8988T (cell line): ENCODE measurements at regions not wholly inside any gene's neighbourhood (a gene's known extent, or its start where the extent isn't known, plus 50 kb on each side); places are given as distances from the start of the nearest gene placed in this dataset.

Source experiments
- DNase-seq: peaks from one replicate; pipeline ENCODE4 v3.0.0; 2011

DNA sequence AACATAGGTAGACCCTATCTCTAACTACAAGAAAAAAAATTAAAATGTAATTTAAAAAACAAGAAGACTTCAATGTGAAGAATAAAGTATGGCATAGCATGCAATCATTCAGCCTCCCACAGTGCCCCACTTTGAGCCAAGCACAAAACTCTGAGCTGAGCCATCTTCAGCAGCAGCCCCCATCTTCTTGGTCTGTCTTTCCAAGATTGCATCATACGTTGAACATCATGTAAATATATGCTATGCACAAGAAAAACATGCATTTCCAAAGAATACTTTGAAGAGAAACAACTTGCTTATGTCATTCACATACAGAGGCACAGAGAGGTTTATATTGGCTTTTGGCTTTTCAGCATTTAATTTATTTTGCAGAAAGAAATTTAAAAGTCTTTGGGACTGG is 105.8 kb upstream of the TMPO start:
- DNase-seq = no peak

DNA sequence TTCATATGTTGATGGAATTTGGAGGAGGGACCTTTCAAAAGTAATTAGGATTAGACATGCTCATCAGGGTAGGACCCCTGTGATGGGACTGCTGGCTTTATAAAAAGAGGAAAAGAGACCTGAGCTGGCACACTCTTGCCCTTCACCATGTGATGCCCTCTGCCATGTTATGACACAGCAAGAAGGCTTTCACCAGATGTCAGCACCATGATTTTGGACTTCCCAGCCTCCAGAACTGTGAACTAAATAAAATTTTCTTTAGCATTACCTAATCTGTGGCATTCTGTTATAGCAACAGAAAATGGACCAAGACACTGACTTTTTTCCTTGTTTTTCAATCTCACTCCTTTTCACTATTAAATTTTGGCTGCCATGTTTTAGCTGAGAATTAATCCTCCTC is 105.0 kb upstream of the TMPO start:
- no peak for DNase-seq

DNA sequence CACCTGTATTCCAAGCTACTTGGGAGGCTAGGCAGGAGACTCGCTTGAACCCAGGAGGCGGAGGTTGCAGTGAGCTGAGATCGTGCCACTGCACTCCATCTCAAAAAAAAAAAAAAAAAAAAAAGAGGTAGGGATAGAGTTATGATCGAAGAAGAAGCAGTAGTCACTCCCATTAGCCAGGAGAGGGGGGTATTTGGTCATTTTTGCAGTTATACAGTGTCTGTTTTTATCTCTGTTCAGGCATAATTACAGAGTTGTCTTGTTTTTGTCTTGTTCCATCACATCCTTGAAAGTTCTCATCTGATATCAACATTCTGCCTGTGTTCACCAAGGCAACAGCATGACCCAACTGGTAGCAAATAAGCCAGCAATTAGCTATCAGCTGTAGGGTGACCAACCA is 98.5 kb upstream of the TMPO start:
- no peak for DNase-seq

DNA sequence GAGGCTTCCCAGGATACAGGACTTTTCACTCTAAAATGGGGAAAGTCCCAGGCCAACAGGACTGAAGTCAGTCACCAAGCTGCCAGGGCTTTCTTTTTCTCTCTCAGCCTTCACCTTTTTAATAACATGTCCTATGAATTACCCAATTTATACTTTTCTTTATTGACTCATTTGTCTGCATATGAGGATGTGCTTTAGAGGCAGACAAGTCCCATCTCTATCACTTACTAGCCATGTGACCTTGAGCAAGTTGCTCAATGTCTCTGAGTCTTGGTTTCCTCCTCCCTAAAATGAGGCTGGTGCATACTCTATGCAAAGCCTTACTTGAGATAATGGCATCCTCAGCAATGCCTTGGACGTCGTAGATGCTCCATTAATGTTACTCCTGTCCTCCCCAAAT is 98.1 kb upstream of the TMPO start:
- no peak for DNase-seq

DNA sequence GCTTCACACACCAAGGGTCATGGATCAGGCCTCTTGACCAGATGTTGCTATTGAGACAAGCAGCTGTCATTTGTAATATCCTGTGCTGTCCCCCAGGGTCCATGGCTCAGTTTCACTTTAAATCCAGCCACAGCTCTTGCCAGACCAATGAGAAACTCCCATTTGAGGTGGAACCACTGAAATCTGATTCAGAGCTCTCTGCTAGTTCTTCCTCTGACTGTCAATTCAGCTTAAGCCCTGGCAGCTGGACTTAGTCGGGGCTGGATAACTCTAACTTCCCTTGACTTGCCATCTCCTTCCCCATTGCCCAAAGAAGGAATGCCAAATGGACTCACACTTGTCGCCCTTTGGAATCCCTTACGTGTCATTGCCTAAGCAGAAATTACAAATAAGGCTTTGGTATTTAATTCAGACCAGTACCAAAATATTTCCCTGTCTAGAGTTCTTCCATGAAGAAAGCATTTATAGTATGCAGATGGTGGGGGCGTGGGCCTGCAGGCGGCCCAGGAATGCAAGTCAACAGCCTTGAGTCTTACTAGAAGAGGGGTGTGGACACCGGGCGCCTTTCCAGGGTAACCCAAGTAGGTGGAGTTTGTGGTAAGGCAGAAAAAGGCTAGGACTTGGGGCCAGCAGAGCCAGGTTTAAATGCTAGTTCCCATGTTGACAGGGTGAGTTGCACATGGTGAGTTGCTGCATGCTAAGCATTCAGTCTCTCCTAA is 96.9 kb upstream of the TMPO start:
- DNase-seq = no peak

DNA sequence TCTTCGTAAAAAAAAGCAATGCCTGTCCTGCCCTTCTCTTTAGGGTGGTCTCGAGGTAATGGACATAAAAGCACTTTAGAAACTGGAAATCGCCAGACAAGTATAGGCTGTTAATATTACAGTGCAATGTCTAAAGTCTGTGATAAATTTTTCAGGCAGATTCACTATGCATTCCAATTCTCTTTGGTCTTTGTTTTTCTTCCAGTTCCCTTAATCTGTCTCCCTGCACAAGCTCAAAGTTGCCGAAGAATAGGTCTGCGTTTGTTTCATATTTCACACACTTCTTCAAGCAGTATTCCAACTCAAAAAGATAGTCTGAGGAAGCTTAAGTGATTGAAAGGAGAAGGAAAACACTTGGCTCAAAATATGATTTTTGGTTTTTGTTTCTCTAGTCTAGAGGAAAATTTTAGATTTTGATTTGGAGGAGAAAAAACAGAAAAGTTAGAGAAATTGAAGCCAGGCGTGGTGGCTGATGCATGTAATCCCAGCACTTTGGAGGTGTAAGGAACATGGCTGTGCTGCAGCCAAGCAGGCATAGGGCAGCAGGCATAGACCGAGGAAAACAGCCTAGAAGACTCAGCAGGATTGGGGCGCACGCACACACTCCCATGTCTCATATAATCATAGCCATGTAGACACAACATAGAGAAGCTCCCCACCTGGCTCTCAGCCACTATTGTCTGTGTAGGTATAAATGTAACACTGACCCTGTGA is 96.2 kb upstream of the TMPO start:
- DNase-seq = no peak

DNA sequence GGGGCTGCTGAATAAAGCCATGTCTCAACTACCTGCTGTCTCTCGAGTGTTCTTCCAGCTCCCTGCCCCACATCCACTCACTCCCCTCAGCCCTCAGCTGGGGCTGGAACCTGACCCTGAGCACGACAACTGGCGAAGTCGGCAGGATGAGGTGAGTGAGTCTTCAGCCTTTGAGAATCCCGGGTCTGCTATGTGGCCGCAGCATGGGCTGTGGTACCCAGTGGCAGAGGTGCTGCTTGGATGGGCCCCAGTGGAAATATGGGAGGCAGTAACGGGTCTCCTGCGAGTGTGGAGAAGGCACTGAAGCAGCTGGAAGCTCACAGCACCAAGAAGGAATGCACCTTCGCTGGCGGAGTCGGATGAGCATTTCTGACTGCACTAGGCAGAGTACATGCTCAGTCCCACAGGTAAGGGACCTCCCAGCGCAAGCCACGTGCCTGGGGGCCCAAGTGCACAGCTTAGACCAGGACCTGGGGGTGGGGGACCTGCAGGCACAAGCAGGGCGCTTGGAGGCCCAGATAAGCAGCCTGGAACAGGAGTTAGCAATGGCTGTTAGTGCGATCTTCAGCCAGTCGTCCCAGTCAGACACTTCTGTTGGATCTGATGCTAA is 95.5 kb upstream of the TMPO start:
- DNase-seq = no peak

DNA sequence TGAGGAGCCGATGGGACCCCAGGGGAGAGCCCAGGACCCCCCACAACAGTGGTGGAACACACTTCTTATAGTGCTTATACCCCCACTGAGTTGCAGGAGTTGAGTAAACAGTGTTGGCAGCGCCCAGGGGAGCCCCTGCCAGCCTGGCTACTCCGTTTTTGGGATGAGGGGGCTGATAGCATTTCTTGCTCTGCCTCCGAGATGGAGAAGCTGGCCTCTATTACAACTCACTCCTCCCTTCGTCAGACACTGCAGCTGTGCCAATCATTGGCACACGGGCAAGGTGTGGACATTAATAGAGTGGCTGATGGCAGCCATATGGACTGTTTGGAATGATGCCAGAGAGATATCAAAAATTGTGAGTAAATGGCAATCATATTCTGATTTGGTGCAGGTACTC is 94.9 kb upstream of the TMPO start:
- DNase-seq = no peak

DNA sequence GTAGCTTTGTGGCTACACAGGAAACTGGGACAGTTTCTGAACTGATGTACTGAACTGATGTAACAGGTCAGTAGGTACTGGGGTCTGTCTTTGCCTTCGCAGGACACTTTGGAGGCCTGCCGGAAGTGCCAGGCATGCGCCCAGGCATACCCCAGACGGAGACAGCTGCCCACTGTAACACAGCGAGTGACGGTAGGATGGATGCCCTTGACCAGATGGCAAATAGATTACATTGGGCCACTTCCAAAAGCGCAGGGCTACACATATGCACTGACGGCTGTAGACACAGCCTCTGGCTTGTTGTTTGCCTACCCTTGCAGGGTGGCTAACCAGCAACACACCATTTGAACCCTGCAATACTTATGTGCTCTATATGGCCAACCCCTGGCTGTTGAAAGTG is 94.1 kb upstream of the TMPO start:
- no peak for DNase-seq

DNA sequence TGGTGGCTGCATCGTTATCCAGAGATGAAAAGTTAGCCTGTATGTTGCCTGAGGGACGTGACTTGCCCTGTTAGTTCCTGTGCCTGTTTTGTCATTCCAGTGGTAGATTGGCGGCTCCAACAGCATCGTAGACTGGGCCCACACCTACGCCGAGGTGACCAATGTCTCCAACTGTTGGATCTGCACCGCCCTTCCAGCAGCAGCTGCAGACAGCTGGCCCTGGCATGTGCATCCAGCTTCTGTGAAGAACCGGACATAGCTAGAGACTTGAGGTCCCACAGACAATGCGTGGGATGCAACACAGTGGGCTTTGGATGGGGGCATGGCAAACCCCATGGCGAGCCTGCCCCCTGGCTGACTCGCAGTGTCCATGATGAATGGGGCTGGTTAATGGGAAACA is 93.0 kb upstream of the TMPO start:
- no peak for DNase-seq

DNA sequence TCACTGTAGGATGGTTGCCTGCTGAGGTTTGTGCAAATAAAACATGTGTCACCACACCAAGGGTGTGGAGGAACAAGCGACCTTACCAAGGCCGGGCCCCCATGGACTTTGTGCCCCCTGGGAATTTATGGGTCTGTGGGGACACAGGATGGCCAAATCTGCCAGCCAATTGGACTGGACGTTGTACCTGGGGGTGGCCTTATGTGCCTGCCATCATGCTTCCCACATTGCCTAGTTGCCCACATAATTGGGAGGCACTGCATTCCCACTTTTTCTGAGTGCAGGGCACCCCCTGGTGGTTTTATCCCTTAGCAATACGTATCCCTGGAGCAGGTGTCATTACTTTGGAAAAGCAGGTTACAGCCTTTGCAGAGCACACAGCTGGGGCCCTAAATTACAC is 92.6 kb upstream of the TMPO start:
- DNase-seq = no peak

DNA sequence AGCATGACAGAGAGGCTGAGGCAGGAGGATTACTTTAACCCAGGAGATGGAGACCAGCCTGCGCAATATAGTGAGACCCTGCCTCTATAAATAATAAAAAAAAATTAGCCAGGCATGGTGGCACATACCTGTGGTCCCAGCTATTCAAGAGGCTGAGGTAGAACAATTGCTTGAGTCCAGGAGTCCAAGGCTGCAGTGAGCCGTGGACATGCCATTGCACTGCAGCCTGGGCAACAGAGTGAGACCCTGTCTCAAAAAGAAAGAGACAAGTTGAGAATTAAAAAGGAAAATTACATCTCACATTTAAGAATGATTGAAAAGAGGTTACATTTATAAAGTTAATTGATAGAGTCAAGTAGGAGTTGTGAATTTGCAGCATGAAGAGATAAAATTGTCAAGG is 91.4 kb upstream of the TMPO start:
- DNase-seq = no peak

DNA sequence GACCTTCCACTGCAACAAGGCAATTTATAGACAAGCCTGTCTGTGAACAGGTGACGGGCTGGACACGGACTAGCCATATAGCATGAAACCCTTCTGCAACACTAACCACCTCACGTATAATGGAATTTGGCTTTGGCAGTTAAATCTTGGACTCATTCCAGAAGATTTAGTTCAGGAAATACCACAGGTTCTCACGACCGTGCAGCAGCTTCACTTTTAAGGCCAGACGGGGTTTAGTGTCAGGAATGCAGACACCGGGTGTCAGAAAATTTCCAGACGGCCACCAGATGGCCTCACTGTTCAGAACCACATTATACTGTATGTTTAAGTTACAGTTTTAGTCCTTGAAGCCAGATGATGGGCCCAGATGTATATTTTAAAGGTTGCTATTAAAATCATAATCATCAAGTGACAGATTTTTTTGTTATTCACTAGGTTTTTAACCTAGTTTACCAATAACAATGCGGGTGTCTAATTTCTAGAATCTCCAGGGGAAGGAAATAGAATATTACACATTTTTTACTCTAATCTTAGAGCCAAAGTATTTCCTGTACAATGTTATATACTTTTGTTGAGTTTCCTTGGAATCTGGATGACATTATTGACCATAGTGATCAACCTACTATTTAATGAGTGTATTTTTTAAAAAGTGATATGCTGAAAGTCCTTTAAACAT is 90.5 kb upstream of the TMPO start:
- peak; percentile 44 for DNase-seq

DNA sequence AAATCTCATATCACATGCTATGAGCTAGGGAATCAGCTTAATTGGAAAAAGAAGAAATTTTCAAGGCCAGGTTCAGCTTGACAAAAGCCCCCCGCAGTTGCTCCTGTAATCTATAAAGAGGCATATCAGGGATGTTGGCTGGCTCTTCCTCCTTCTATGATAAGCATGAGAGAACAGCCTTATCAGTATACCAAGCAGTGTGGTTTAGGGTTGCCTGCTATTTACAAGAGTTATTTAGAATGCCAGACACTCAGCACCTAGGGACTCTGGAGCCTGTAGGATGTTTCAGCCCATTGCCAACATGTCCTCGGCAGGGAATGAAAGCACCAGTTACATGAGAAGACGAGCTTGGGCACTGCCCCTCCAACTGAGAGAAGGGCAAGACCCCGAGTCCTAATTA is 89.5 kb upstream of the TMPO start:
- DNase-seq = no peak

DNA sequence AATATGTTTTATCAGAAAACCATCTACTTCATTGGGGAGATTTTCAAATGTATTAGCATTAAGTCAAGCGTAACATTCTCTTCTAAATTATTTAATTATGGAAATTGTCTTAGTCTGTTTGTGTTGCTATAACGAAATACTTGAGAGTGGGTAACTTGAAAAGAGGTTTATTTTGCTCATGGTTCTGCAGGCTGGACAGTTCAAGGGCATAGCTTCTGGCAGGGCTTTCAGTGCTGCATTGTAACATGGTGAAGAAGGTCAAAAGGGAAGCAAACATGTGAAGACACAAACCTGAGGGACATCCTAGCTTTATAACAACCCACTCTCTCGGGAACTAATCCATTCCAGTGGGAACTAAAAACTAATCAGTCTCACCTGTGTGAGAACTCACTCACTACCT is 84.3 kb upstream of the TMPO start:
- no peak for DNase-seq

DNA sequence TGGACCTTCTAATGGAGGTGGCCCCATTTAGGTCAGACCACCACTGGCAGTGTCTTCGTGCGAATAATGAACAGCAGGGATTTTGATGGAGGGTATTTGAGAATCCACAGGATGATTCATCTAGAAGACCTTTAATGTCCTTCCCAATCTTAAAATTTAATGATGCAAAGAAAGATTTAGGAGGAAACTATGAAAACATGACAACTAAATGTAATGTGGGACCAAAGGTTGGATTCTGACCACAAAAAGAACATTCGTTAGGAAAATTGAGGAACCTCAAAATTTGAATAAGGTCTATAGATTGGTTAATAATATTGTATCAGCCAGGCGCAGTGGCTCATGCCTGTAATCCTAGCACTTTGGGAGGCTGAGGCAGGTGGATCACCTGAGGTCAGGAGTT is 78.2 kb upstream of the TMPO start:
- DNase-seq = no peak

DNA sequence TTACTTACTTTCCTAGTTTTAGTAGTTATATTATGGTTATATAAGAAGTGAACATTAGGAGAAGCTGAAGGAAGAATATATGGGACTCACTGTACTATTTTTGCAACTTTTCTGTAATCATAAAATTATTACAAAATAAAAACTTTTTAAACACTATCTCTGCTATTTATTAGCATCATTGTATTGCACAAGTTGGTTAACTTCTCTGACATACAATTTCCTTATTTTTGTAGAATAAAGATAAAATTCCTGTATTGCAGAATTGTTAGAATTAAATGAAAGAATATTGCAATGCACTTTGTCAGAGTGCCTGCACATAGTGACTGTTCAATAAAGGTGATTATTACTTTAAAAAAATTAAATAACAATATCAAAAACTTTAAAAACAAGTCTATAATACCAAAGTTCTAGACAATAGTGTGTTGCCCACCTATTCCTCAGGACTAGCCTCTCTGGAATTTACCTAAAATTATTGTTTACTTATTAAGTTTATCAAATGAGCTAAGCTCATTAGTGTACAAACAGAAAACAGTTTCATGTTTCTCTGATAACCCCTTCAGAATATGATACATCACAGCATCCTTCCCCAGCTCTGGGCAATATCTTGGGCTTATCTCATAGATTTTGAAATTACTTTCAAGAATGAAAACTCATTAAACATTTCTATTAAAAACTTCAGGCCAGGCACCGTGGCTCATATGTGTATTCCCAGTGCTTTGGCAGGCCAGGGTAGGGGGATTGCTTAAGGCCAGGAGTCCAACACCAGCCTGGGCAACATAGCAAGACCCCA is 77.4 kb upstream of the TMPO start:
- no peak for DNase-seq

DNA sequence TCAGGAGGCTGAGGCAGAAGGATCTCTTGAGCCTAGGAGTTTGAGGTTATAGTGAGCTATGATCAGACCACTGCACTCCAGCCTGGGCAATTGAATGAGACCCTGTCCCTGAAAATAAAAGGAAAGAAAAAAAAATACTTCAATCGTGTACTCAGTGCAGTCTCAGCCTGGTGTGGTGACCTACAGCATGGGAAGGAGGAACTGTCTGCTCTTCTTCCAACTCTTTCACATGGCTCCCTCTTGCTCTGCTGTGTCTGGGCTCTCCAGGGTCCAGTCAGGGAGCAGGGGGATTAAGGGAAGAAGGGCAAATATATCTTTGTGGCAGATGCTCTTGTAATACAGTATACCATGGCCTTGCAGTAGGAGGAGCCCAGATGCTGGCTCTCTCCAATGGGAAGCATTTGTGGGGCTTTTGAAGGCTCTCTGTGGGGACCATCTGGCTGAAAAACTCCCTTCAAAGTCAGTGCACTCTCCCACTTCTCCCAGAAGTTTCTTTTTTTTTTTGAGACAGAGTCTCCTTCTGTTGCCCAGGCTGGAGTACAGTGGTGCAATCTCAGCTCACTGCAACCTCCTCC is 76.6 kb upstream of the TMPO start:
- DNase-seq = no peak

DNA sequence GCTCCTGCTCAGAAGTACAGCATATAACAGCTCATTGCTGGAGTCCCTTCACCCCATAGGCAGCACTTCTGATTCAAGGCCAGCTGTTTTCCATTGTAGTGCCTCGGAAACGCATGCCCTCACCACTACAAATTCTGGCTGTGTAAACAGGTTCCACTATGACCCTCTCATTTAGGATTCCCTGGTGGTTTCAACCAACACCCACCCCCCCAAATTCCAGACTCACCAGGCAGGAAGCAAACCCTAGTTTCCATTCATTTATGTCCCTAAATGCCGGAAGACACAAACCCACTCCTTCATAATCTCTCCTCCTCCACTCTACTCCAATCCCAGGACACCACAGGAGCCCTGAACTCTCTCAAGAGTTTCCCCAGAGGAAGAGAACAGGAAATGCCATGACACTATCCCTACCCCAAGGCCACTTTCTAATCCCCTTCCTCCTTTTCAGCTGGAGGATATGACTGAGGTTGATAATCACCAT is 75.9 kb upstream of the TMPO start:
- DNase-seq = no peak

DNA sequence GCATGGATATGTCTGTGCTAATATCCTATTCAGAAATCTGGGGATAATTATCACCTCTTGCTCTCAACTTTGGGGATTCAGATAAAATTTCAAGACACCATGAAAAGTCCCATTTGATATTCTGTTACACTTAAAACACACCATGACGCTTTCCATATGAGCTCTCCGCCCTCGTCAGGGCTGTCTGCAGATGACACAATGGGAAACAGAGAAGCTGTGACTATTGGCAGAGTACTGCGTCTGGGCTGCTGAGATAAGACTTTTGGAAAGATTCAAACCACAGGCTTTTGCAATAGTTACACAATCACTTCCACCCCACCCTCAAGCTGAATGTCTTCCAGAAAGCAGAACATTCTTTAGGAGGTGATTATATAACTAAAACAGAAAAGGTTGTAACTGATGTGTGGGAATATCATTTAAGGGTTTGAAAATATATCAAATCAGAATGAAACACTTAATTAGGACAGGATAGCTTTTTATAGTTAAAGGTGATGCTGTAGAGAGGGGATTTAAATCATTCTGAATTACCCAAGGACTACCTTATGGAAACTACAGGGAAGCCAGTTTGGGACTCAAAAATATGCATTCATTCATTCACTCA is 75.3 kb upstream of the TMPO start:
- DNase-seq = no peak

DNA sequence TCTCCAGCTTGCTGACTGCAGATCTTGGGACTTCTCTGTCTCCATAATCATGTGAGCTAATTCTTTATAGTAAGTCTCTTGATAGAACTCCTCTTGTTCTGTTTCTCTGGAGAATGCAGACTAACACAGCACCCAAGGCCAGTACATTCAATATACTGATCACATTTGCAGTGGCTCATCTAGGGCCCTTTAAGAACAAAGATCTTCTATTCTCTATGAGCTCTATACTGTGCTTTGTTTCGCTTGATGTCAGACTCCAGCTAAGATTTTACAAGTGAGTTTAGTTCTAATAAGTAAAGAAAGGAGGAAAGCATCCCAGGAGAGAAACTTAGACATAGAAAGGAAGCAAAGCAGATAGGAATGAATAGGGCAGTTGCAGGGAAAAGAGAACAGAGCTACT is 69.3 kb upstream of the TMPO start:
- no peak for DNase-seq

DNA sequence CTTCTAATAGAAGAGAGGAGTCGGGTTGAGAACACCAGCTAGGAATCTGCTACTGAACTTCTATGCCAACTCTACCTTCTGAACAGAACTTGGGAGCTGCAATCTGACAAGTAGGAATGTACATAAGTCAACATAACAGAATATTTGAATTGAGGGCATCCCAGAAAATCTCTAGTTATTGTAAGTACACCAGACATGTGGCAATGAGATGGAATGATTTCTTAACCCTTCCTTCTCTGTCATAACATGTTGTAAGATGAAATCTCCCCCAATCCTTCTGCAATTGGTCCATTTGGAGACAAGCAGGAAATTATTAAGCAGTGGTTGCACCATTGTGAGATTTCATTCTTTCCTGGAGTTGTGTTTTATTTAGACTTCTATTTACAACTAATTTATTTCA is 68.7 kb upstream of the TMPO start:
- no peak for DNase-seq
